Adrenal gland (tissue), 9 donors: ENCODE measurements at regions not wholly inside any gene's neighbourhood (a gene's known extent, or its start where the extent isn't known, plus 50 kb on each side); places are given as distances from the start of the nearest gene placed in this dataset.

Experiments used
- DNase-seq, 7 donors: peaks; one replicate each; pipeline ENCODE4 v3.0.0-alpha.2; 2019 to 2020
- H3K27ac ChIP-seq, 5 donors: fragments of 200-600 bp; sonication (generic) in 4 of 5; 1 replicate in 3 of 5; 2 replicates in 2 of 5; pipeline versions ENCODE4 v1.5.1 to v1.8.0; 2016 to 2020; ENCODE audit warnings: mild to moderate bottlenecking in 1 of 5
- H3K27me3 ChIP-seq: fragments of 200-600 bp; 2 replicates; pipeline ENCODE4 v1.8.0; 2021
- H3K36me3 ChIP-seq, 2 donors: fragments of 200-600 bp; replicated peaks in 1 of 2; 1 replicate in 1 of 2; 2 replicates in 1 of 2; pipeline versions ENCODE4 v1.5.1 to v1.8.0; 2018 to 2022
- H3K4me1 ChIP-seq, 2 donors: fragments of 200-600 bp; replicated peaks in 1 of 2; 1 replicate in 1 of 2; 2 replicates in 1 of 2; pipeline versions ENCODE4 v1.5.1 to v1.8.0; 2018 to 2021
- H3K4me3 ChIP-seq, 4 donors: fragments of 200-600 bp; sonication (generic) in 3 of 4; one replicate each; pipeline ENCODE4 v1.5.1; 2016 to 2018
- H3K9me3 ChIP-seq, 3 donors: fragments of 200-600 bp; sonication (generic) in 1 of 3; replicated peaks in 1 of 3; 1 replicate in 2 of 3; 2 replicates in 1 of 3; pipeline versions ENCODE4 v1.5.1 to v1.8.0; 2016 to 2021
- CTCF ChIP-seq, 6 experiments: fragments of 450-650 bp in 4 of 6; fragments of 200-600 bp in 2 of 6; sonication (generic) in 1 of 6; IDR thresholded peaks; 1 replicate in 5 of 6; 2 replicates in 1 of 6; pipeline versions ENCODE4 v1.5.1 to v1.8.0; 2016 to 2021; ENCODE audit warnings: antibody characterized with exemption in 6 of 6, mild to moderate bottlenecking in 2 of 6, moderate library complexity in 1 of 6
- POLR2A ChIP-seq, 2 donors: fragments of 450-650 bp; IDR thresholded peaks; one replicate each; pipeline ENCODE4 v1.6.1; 2017; ENCODE audit warnings: antibody characterized with exemption in 2 of 2, mild to moderate bottlenecking in 2 of 2, moderate library complexity in 1 of 2
- WGBS, 4 donors: extraction: QIAGEN DNeasy Blood & Tissue Kit in 2 of 4; methylation state at CpG; one replicate each; pipeline versions ENCODE4 v1.1.5 to v1.1.7; 2013 to 2017; 5-methylcytosine and 5-hydroxymethylcytosine counted together
- intact Hi-C, 2 donors: fragments of 100-400 bp; cut with DNase I; formaldehyde crosslinking; loops; one replicate each; pipeline versions ENCODE4 v1.14.1 to v1.15.0; 2022 to 2023
- donor health status: healthy with polysubstance abuse.
- donor health status: Bipolar disorder and iron deficiency.
- donor health status: DM: yes; HTN: yes; CAD: no.
- donor health status: DM: no; HTN: no; CAD: no.
- donor health status: DM: no; HTN: no; CAD: no.

DNA sequence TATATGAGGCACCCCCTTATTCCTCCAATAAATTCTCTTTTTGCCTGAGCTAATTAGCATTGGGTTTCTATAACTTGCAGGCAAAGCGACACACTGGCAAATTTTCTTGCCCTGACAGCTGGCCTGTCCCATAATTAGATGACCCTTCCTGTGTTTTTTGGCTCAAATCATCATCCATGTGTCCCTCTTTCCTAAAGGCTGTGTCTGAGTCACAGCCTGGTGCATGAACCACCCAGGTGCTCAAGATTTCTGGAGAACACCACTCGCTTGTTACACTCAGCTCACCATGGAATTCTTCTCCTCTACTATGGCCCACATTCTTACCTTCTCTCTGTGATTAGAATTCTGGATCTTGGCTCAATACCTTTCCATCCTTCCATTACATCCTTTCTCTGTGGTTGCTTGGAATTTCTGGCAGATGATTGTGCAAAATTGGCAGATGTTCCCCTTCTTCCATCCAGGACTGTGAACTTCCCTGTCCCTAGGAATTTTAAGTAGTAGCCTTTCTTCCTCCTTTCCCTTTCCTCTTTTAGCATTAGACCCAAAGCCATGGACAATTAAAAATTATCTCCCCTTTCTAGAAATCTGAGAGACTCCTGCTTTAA is 116.0 kb upstream of the ANKRD1 start:
- H3K4me3 ChIP-seq, result no peak overlapping the region
- no peak for DNase-seq
- 81 to 94% (median 85%) methylated on average over 2 of the region's 2 CpGs for WGBS, 4 donors
- TF ChIP-seq POLR2A (IDR thresholded peaks at IDR 0.05) (no peak), CTCF (IDR thresholded peaks at IDR 0.05) (no peak)
- H3K27me3 ChIP-seq, result no peaks in the 10 kb centered on the region
- no peak overlapping the region for H3K27ac ChIP-seq
- H3K9me3 ChIP-seq, result no peaks in the 10 kb centered on the region
- no peaks in the 10 kb centered on the region for H3K36me3 ChIP-seq
- intact Hi-C loops, result no loop called here
- H3K4me1 ChIP-seq, result peaks cover 0 to 19% of the 10 kb centered on the region in 2 donors

- TF ChIP-seq POLR2A (IDR thresholded peaks at IDR 0.05) (no peak), CTCF (IDR thresholded peaks at IDR 0.05) (no peak)
- H3K27ac ChIP-seq, result no peak overlapping the region
- no peak overlapping the region for H3K4me3 ChIP-seq
- no peak for DNase-seq
- WGBS, 4 donors, result 48 to 92% (median 87%) methylated on average over 3 of the region's 3 CpGs
- H3K4me1 ChIP-seq, result peaks cover 0 to 20% of the 10 kb centered on the region in 2 donors
- H3K36me3 ChIP-seq, result no peaks in the 10 kb centered on the region
- no peaks in the 10 kb centered on the region for H3K9me3 ChIP-seq
- no peaks in the 10 kb centered on the region for H3K27me3 ChIP-seq
- intact Hi-C loops, result no loop called here
These were observed 118.1 kb upstream of the ANKRD1 start for GRCh38 chr10:91038971-91039370.

GRCh38 chr10:91040343-91040742 is 119.5 kb upstream of the ANKRD1 start:
- Histone ChIP-seq H3K9me3 (no peaks in the 10 kb centered on the region), H3K4me3 (no peak overlapping the region), H3K36me3 (no peaks in the 10 kb centered on the region), H3K27ac (no peak overlapping the region), H3K27me3 (no peaks in the 10 kb centered on the region), H3K4me1 (peaks cover 0 to 21% of the 10 kb centered on the region in 2 donors)
- DNase-seq, result no peak
- TF ChIP-seq CTCF (IDR thresholded peaks at IDR 0.05), result no peak
- no peak for TF ChIP-seq POLR2A (IDR thresholded peaks at IDR 0.05)
- intact Hi-C loops, result loop anchor here in 1 of 2 donors (10.0 kb wide), 1 partner anchor 204 kb away; no protein-coding TSS in a partner anchor
- 92 to 98% (median 94%) methylated on average over 2 of the region's 2 CpGs for WGBS, 4 donors

GRCh38 chr10:91042069-91042468 is 121.2 kb upstream of the ANKRD1 start:
- H3K4me3 ChIP-seq, result no peak overlapping the region
- H3K27me3 ChIP-seq, result no peaks in the 10 kb centered on the region
- peaks cover 10 to 32% of the 10 kb centered on the region in 2 donors for H3K4me1 ChIP-seq
- intact Hi-C loops, result loop anchor here in 1 of 2 donors (10.0 kb wide), 1 partner anchor 203 kb away; no protein-coding TSS in a partner anchor
- TF ChIP-seq POLR2A (IDR thresholded peaks at IDR 0.05) (no peak), CTCF (IDR thresholded peaks at IDR 0.05) (no peak)
- no peaks in the 10 kb centered on the region for H3K9me3 ChIP-seq
- no peak overlapping the region for H3K27ac ChIP-seq
- H3K36me3 ChIP-seq, result no peaks in the 10 kb centered on the region
- no peak for DNase-seq
- 61 to 76% (median 69%) methylated on average over 3 of the region's 3 CpGs for WGBS, 4 donors
